H9 (cell line): ENCODE measurements at regions not wholly inside any gene's neighbourhood (a gene's known extent, or its start where the extent isn't known, plus 50 kb on each side); places are given as distances from the start of the nearest gene placed in this dataset.

Source experiments
- DNase-seq: peaks from one replicate; pipeline ENCODE4 v3.0.0-alpha.2; 2017
- H2AFZ ChIP-seq: one replicate; pipeline ENCODE4 v1.6.1; 2013; ENCODE audit warnings: mild to moderate bottlenecking, low read length, control low read depth, moderate library complexity
- H2AK5ac ChIP-seq: 2 replicates; pipeline ENCODE4 v1.6.1; 2013; ENCODE audit warnings: low read length, control low read depth, mixed read lengths; ENCODE audit not compliant: insufficient read length
- H2BK120ac ChIP-seq: one replicate; pipeline ENCODE4 v1.6.1; 2013; ENCODE audit warnings: low read depth, mild to moderate bottlenecking, low read length, control low read depth, inconsistent platforms; ENCODE audit not compliant: poor library complexity, severe bottlenecking
- H2BK12ac ChIP-seq: 2 replicates; pipeline ENCODE4 v1.6.1; 2013; ENCODE audit warnings: low read length, control low read depth, mixed read lengths, low read depth; ENCODE audit not compliant: insufficient read length
- H2BK15ac ChIP-seq: 2 replicates; pipeline ENCODE4 v1.6.1; 2013; ENCODE audit warnings: low read depth, low read length, control low read depth
- H2BK20ac ChIP-seq: one replicate; pipeline ENCODE4 v1.6.1; 2013; ENCODE audit warnings: low read depth, mild to moderate bottlenecking, low read length, control low read depth, inconsistent platforms; ENCODE audit not compliant: poor library complexity, severe bottlenecking
- H2BK5ac ChIP-seq: 2 replicates; pipeline ENCODE4 v1.6.1; 2013; ENCODE audit warnings: low read length, control low read depth, mixed read lengths; ENCODE audit not compliant: insufficient read length
- H3K14ac ChIP-seq: 2 replicates; pipeline ENCODE4 v1.6.1; 2013; ENCODE audit warnings: low read length, control low read depth; ENCODE audit not compliant: insufficient read depth
- H3K18ac ChIP-seq: 2 replicates; pipeline ENCODE4 v1.6.1; 2013; ENCODE audit warnings: low read depth, mild to moderate bottlenecking, mixed read lengths, low read length, control low read depth; ENCODE audit not compliant: insufficient read length
- H3K23ac ChIP-seq: 2 replicates; pipeline ENCODE4 v1.6.1; 2013; ENCODE audit warnings: low read length, control low read depth, mixed read lengths, low read depth; ENCODE audit not compliant: insufficient read length
- H3K23me2 ChIP-seq: 2 replicates; pipeline ENCODE4 v1.6.1; 2013; ENCODE audit warnings: low read depth, mild to moderate bottlenecking, mixed read lengths, low read length, control low read depth; ENCODE audit not compliant: insufficient read length, poor library complexity, severe bottlenecking
- H3K27ac ChIP-seq: 2 replicates; pipeline ENCODE4 v1.5.1; 2013; ENCODE audit warnings: low read length, control low read depth, mixed read lengths, low read depth; ENCODE audit not compliant: insufficient read length
- H3K27me3 ChIP-seq: 2 replicates; pipeline ENCODE4 v1.6.1; 2013; ENCODE audit warnings: low read length, control low read depth, inconsistent platforms; ENCODE audit not compliant: insufficient read depth
- H3K4ac ChIP-seq: 2 replicates; pipeline ENCODE4 v1.6.1; 2013; ENCODE audit warnings: low read depth, mild to moderate bottlenecking, control low read depth, inconsistent platforms, low read length, moderate library complexity
- H3K4me1 ChIP-seq: 2 replicates; pipeline ENCODE4 v1.6.1; 2013; ENCODE audit warnings: low read length, control low read depth, inconsistent platforms; ENCODE audit not compliant: insufficient read depth
- H3K4me2 ChIP-seq: 2 replicates; pipeline ENCODE4 v1.6.1; 2013; ENCODE audit warnings: low read length, control low read depth, mixed read lengths; ENCODE audit not compliant: insufficient read length, insufficient read depth
- H3K56ac ChIP-seq: 2 replicates; pipeline ENCODE4 v1.6.1; 2013; ENCODE audit warnings: low read depth, mild to moderate bottlenecking, mixed read lengths, low read length, control low read depth; ENCODE audit not compliant: insufficient read length
- H3K79me1 ChIP-seq: 2 replicates; pipeline ENCODE4 v1.6.1; 2013; ENCODE audit warnings: low read depth, mild to moderate bottlenecking, moderate library complexity, low read length, control low read depth, inconsistent platforms; ENCODE audit not compliant: insufficient read depth, poor library complexity, severe bottlenecking
- H3K79me2 ChIP-seq: 2 replicates; pipeline ENCODE4 v1.6.1; 2013; ENCODE audit warnings: low read length, control low read depth, inconsistent platforms; ENCODE audit not compliant: insufficient read depth
- H3K9ac ChIP-seq: 2 replicates; pipeline ENCODE4 v1.6.1; 2013; ENCODE audit warnings: low read length, control low read depth, mixed read lengths; ENCODE audit not compliant: insufficient read length; ENCODE audit errors: extremely low read depth
- H3K9me3 ChIP-seq: one replicate; pipeline ENCODE4 v1.6.1; 2013; ENCODE audit warnings: low read depth, low read length, inconsistent platforms; ENCODE audit not compliant: control insufficient read depth
- H3T11ph ChIP-seq: one replicate; pipeline ENCODE4 v1.6.1; 2013; ENCODE audit warnings: mild to moderate bottlenecking, low read length, control low read depth, inconsistent platforms
- H4K20me1 ChIP-seq: one replicate; pipeline ENCODE4 v1.6.1; 2013; ENCODE audit not compliant: control insufficient read depth, insufficient read length, insufficient read depth
- H4K5ac ChIP-seq: 2 replicates; pipeline ENCODE4 v1.6.1; 2013; ENCODE audit warnings: low read depth, mild to moderate bottlenecking, mixed read lengths, low read length, control low read depth; ENCODE audit not compliant: insufficient read length
- H4K8ac ChIP-seq: replicated peaks from 2 replicates; pipeline ENCODE4 v1.6.1; 2013; ENCODE audit warnings: low read length, control low read depth, mixed read lengths, low read depth; ENCODE audit not compliant: insufficient read length
- H4K91ac ChIP-seq: 2 replicates; pipeline ENCODE4 v1.6.1; 2013; ENCODE audit warnings: low read depth, mild to moderate bottlenecking, moderate library complexity, mixed read lengths, low read length, control low read depth; ENCODE audit not compliant: insufficient read length
- H3K27ac Mint-ChIP-seq, 3 experiments: 2 replicates in 2 of 3; 3 replicates in 1 of 3; pipeline ENCODE4 v1.8.0; 2020 to 2021; ENCODE audit warnings: mixed read lengths in 3 of 3, mild to moderate bottlenecking in 1 of 3, moderate library complexity in 1 of 3
- H3K27me3 Mint-ChIP-seq: 2 replicates; pipeline ENCODE4 v1.8.0; 2021; ENCODE audit warnings: low read depth, mild to moderate bottlenecking, moderate library complexity, mixed read lengths
- H3K36me3 Mint-ChIP-seq, 3 experiments: 2 replicates in 2 of 3; 3 replicates in 1 of 3; pipeline ENCODE4 v1.8.0; 2020 to 2021; ENCODE audit warnings: low read depth in 3 of 3, mixed read lengths in 3 of 3; ENCODE audit not compliant: insufficient read depth in 1 of 3
- H3K4me1 Mint-ChIP-seq, 2 experiments: 2 replicates each; pipeline ENCODE4 v1.8.0; 2020; ENCODE audit warnings: mixed read lengths in 2 of 2
- H3K4me3 Mint-ChIP-seq, 2 experiments: 2 replicates in 1 of 2; 3 replicates in 1 of 2; pipeline ENCODE4 v1.8.0; 2020 to 2021; ENCODE audit warnings: mild to moderate bottlenecking in 2 of 2, mixed read lengths in 2 of 2, moderate library complexity in 1 of 2
- H3K9me3 Mint-ChIP-seq, 2 experiments: 2 replicates in 1 of 2; 3 replicates in 1 of 2; pipeline ENCODE4 v1.8.0; 2020; ENCODE audit warnings: mild to moderate bottlenecking in 2 of 2, mixed read lengths in 2 of 2, moderate library complexity in 1 of 2
- CTCF ChIP-seq: fragments of 200-600 bp; sonication (generic); conservative IDR thresholded peaks from 3 replicates; pipeline ENCODE4 v1.8.0; 2021; ENCODE audit warnings: antibody characterized with exemption, mild to moderate bottlenecking
- WGBS: extraction: QIAGEN DNeasy Blood & Tissue Kit; methylation state at CpG from one replicate; pipeline ENCODE4 v1.1.7; 2013; ENCODE audit warnings: missing lambda C conversion rate, low lambda C conversion rate, mixed read lengths; ENCODE audit not compliant: insufficient read length; ENCODE audit errors: extremely low coverage; 5-methylcytosine and 5-hydroxymethylcytosine counted together

DNA sequence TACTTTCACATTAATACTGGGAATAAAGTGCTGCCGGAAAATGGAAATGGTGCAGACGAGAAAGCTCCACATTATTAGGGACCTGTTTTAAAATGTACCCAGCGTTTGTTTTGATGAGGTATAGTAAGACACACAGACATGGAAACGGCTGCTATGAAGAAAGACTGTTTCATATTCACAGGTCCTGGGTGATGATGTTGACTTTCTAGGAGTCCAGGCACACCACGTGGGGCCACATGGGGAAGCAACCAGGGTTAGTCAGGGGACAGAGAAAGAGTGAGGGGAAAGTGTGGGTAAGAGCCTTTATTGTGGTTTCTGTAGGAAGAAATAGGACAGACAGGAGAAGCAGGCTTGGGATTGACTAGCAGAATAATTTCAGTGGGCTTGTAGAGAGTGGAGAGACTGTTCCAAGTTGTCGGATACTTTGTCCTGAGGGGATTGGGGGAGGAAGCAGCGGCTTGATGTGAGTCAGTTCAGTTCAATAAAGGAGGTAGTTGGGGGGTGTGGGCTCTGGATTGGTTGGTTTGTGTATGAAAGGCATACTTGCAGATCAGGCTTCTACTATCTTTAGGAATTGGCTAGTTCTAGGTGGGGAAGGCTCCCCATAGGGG is 112.0 kb upstream of the MCHR2 start:
- no peak overlapping the region for H3K18ac ChIP-seq
- Mint-ChIP-seq H3K4me3 (no peak overlapping the region), H3K9me3 (no peaks in the 10 kb centered on the region), H3K27ac (no peak overlapping the region), H3K36me3 (no peaks in the 10 kb centered on the region), H3K4me1 (peaks cover 6 to 7% of the 10 kb centered on the region in 2 experiments), H3K27me3 (no peaks in the 10 kb centered on the region)
- no peaks in the 10 kb centered on the region for H3K79me2 ChIP-seq
- no peak overlapping the region for H2BK120ac ChIP-seq
- no peak overlapping the region for H3T11ph ChIP-seq
- H3K4me1 ChIP-seq: no peaks in the 10 kb centered on the region
- H2AK5ac ChIP-seq: no peak overlapping the region
- TF ChIP-seq CTCF: no peak
- H3K4me2 ChIP-seq: no peak overlapping the region
- no peak overlapping the region for H3K4ac ChIP-seq
- no peaks in the 10 kb centered on the region for H3K23me2 ChIP-seq
- no peak overlapping the region for H2BK5ac ChIP-seq
- H4K8ac ChIP-seq: no peak overlapping the region
- no peak overlapping the region for H3K14ac ChIP-seq
- no peak overlapping the region for H3K56ac ChIP-seq
- no peak overlapping the region for H4K91ac ChIP-seq
- H3K79me1 ChIP-seq: no peaks in the 10 kb centered on the region
- H2BK12ac ChIP-seq: no peak overlapping the region
- no peak overlapping the region for H2BK15ac ChIP-seq
- no peak overlapping the region for H3K9ac ChIP-seq
- no peak overlapping the region for H4K5ac ChIP-seq
- no peak overlapping the region for H3K27ac ChIP-seq
- H2AFZ ChIP-seq: no peak overlapping the region
- no peak overlapping the region for H3K23ac ChIP-seq
- no peaks in the 10 kb centered on the region for H3K27me3 ChIP-seq
- H4K20me1 ChIP-seq: no peaks in the 10 kb centered on the region
- no peaks in the 10 kb centered on the region for H3K9me3 ChIP-seq
- DNase-seq: no peak
- H2BK20ac ChIP-seq: no peak overlapping the region
- WGBS: no CpG with 5 or more reads among the region's 7 CpGs
